ENCODE measurements at regions not wholly inside any gene's neighbourhood (a gene's known extent, or its start where the extent isn't known, plus 50 kb on each side); places are given as distances from the start of the nearest gene placed in this dataset.

DNA sequence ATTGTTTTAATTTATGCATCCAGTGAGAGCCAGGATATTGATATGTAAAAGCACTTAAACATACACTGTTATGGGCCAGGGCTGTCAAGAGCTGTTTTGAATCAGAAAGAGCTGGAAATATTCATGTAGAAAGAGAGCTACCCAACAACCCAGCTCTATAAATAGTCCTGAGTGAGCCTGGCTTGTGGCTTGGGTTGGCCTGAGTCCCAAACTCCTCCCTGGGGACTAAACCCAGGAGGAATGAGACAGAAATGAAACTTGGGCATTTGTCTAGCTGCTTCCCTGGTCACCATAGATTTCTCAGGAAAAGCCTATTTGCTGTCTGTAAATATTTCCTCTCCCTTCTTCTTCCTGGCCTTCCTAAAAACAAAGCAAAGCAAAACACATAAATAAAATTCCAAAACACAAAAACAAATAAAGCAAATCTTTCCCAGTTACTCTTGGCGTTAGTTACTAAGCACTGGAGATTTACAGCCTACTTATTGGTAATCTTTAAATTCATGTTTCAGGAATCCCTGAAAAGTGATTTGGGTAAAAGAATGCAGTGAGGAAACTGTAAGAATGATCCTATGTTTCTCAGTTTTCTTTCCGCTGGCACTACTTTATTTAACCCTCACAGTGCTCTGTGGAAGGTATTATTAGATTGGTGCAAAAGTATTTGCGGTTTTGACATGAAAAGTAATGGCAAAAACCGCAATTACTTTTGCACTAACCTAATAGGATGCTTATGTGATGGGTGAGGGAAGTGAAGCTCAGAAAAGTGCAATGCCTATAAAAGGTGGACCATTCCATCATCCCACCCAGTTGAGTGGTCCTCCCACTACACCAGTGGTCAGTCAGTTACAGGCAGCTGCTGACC lies 111.8 kb downstream of the CARTPT start:
- TF ChIP-seq, protein P1, sequence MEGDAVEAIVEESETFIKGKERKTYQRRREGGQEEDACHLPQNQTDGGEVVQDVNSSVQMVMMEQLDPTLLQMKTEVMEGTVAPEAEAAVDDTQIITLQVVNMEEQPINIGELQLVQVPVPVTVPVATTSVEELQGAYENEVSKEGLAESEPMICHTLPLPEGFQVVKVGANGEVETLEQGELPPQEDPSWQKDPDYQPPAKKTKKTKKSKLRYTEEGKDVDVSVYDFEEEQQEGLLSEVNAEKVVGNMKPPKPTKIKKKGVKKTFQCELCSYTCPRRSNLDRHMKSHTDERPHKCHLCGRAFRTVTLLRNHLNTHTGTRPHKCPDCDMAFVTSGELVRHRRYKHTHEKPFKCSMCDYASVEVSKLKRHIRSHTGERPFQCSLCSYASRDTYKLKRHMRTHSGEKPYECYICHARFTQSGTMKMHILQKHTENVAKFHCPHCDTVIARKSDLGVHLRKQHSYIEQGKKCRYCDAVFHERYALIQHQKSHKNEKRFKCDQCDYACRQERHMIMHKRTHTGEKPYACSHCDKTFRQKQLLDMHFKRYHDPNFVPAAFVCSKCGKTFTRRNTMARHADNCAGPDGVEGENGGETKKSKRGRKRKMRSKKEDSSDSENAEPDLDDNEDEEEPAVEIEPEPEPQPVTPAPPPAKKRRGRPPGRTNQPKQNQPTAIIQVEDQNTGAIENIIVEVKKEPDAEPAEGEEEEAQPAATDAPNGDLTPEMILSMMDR (IDR thresholded peaks at IDR 0.05), result no peak
- TF ChIP-seq POLR2A (IDR thresholded peaks at IDR 0.05) (no peak), POLR2AphosphoS5 (IDR thresholded peaks at IDR 0.05) (peak; percentile 32)
